SK-N-SH (cell line): ENCODE measurements at regions not wholly inside any gene's neighbourhood (a gene's known extent, or its start where the extent isn't known, plus 50 kb on each side); places are given as distances from the start of the nearest gene placed in this dataset.
A peak's percentile ranks its signal among the peaks of the same experiment; 100 is the strongest.

ENCODE experiments used
- CTCF ChIA-PET: fragments of 300-600, 350-600 bp; formaldehyde crosslinking; extraction: SDS; loops from one replicate; lab custom pipeline; 2021; lab: Yijun Ruan, JAX
- POLR2A ChIA-PET: fragments of 350-600 bp; sonication (Branson Sonifier 250); formaldehyde crosslinking; extraction: SDS; loops from one replicate; lab custom pipeline; 2020; ENCODE audit warnings: antibody characterized with exemption, inconsistent platforms; lab: Yijun Ruan, JAX
- DNase-seq: peaks from one replicate; pipeline ENCODE4 v3.0.0; 2012
- H2AFZ ChIP-seq: fragments of 200-600 bp; sonication (generic); 2 replicates; pipeline ENCODE4 v1.8.1; 2016; ENCODE audit warnings: antibody characterized with exemption, mild to moderate bottlenecking, low read depth
- H3F3A ChIP-seq: fragments of 200-600 bp; sonication (generic); replicated peaks from 2 replicates; pipeline ENCODE3; 2016; ENCODE audit warnings: antibody characterized with exemption, mild to moderate bottlenecking; ENCODE audit not compliant: insufficient read depth
- H3K27ac ChIP-seq, 2 experiments: fragments of 200-500 bp in 1 of 2; fragments of 200-600 bp in 1 of 2; sonication (Bioruptor generic) in 1 of 2; sonication (generic), shearing (Covaris generic) in 1 of 2; 2 replicates each; pipeline versions ENCODE4 v1.5.1 to v1.6.1; 2014 to 2016; ENCODE audit warnings: low read depth in 2 of 2, inconsistent platforms in 1 of 2, low read length in 1 of 2, mild to moderate bottlenecking in 1 of 2, mixed read lengths in 1 of 2
- H3K27me3 ChIP-seq: fragments of 200-600 bp; sonication (generic), shearing (Covaris generic); 2 replicates; pipeline ENCODE4 v1.6.1; 2016; ENCODE audit warnings: mixed run types; ENCODE audit not compliant: insufficient read depth
- H3K36me3 ChIP-seq, 2 experiments: fragments of 200-500 bp in 1 of 2; fragments of 200-600 bp in 1 of 2; sonication (Bioruptor generic) in 1 of 2; sonication (generic) in 1 of 2; replicated peaks in 1 of 2; 2 replicates each; pipeline versions ENCODE3 to v1.5.1; 2014 to 2016; ENCODE audit warnings: low read length in 1 of 2, mild to moderate bottlenecking in 1 of 2; ENCODE audit not compliant: insufficient read depth in 2 of 2, control insufficient read depth in 1 of 2
- H3K4me1 ChIP-seq, 2 experiments: fragments of 200-500 bp in 1 of 2; fragments of 200-600 bp in 1 of 2; sonication (Bioruptor generic) in 1 of 2; sonication (generic), shearing (Covaris generic) in 1 of 2; 2 replicates each; pipeline versions ENCODE4 v1.5.1 to v1.6.1; 2014 to 2016; ENCODE audit warnings: low read depth in 1 of 2, low read length in 1 of 2, mixed run types in 1 of 2; ENCODE audit not compliant: insufficient read depth in 2 of 2, control insufficient read depth in 1 of 2
- H3K4me2 ChIP-seq: fragments of 200-600 bp; sonication (generic), shearing (Covaris generic); 2 replicates; pipeline ENCODE4 v1.6.1; 2017; ENCODE audit warnings: mixed run types
- H3K4me3 ChIP-seq, 2 experiments: fragments of 200-500 bp in 1 of 2; fragments of 200-600 bp in 1 of 2; sonication (Bioruptor generic) in 1 of 2; sonication (generic), shearing (Covaris generic) in 1 of 2; 2 replicates each; pipeline versions ENCODE4 v1.5.1 to v1.8.1; 2014 to 2016; ENCODE audit warnings: low read depth in 2 of 2, inconsistent platforms in 1 of 2, low read length in 1 of 2, mild to moderate bottlenecking in 1 of 2, mixed read lengths in 1 of 2, moderate library complexity in 1 of 2
- H3K79me2 ChIP-seq: fragments of 200-600 bp; sonication (generic); 2 replicates; pipeline ENCODE4 v1.8.1; 2017; ENCODE audit warnings: mild to moderate bottlenecking; ENCODE audit not compliant: insufficient read depth
- H3K9ac ChIP-seq: fragments of 200-600 bp; sonication (generic); 2 replicates; pipeline ENCODE4 v1.6.1; 2017; ENCODE audit warnings: mixed run types
- H3K9me2 ChIP-seq: fragments of 200-600 bp; sonication (generic); 2 replicates; pipeline ENCODE4 v1.6.1; 2017; ENCODE audit warnings: mixed run types
- H3K9me3 ChIP-seq: fragments of 200-600 bp; sonication (generic); 2 replicates; pipeline ENCODE4 v1.6.1; 2017; ENCODE audit warnings: mixed run types, mild to moderate bottlenecking, moderate library complexity
- H4K20me1 ChIP-seq: fragments of 200-600 bp; sonication (generic); 2 replicates; pipeline ENCODE4 v1.6.1; 2017; ENCODE audit warnings: mild to moderate bottlenecking, mixed run types; ENCODE audit not compliant: insufficient read depth
- ELF1 ChIP-seq: IDR thresholded peaks from 2 replicates; pipeline ENCODE4 v1.4.0; 2012
- FOXJ3 ChIP-seq: sonication (generic); formaldehyde crosslinking; IDR thresholded peaks from 2 replicates; pipeline ENCODE4 v1.5.1; 2020; ENCODE audit warnings: mild to moderate bottlenecking, missing genetic modification reagents
- GABPA ChIP-seq: IDR thresholded peaks from 2 replicates; pipeline ENCODE4 v1.4.0; 2012; ENCODE audit warnings: low read depth, mild to moderate bottlenecking
- GATA2 ChIP-seq: sonication (generic); formaldehyde crosslinking; IDR thresholded peaks from 2 replicates; pipeline ENCODE4 v1.5.0; 2020; ENCODE audit warnings: mild to moderate bottlenecking, missing genetic modification reagents
- NFIC ChIP-seq: IDR thresholded peaks from 2 replicates; pipeline ENCODE4 v1.4.0; 2012; ENCODE audit warnings: borderline replicate concordance
- NRF1 ChIP-seq: IDR thresholded peaks from 2 replicates; pipeline ENCODE4 v1.6.1; 2012; ENCODE audit warnings: low read depth, mild to moderate bottlenecking, low read length
- RAD21 ChIP-seq: IDR thresholded peaks from 2 replicates; pipeline ENCODE4 v1.6.1; 2012; ENCODE audit warnings: mild to moderate bottlenecking, low read length
- RCOR1 ChIP-seq: fragments of 150-350 bp; IDR thresholded peaks from 2 replicates; pipeline ENCODE4 v1.6.1; 2017; ENCODE audit warnings: antibody characterized with exemption, low read length
- RFX5 ChIP-seq: IDR thresholded peaks from 2 replicates; pipeline ENCODE4 v1.6.1; 2012; ENCODE audit warnings: mild to moderate bottlenecking, improper control_type of control experiment, low read length
- RXRA ChIP-seq: IDR thresholded peaks from 2 replicates; pipeline ENCODE4 v1.4.0; 2012; ENCODE audit warnings: low read depth, mild to moderate bottlenecking, borderline replicate concordance
- SIN3A ChIP-seq: IDR thresholded peaks from 2 replicates; pipeline ENCODE4 v1.6.1; 2012; ENCODE audit warnings: low read depth, mild to moderate bottlenecking, low read length, moderate library complexity, borderline replicate concordance
- SMC3 ChIP-seq: IDR thresholded peaks from 2 replicates; pipeline ENCODE4 v1.6.1; 2012; ENCODE audit warnings: low read depth, low read length, improper control_type of control experiment
- TCF12 ChIP-seq: IDR thresholded peaks from 2 replicates; pipeline ENCODE4 v1.4.0; 2012
- USF1 ChIP-seq: IDR thresholded peaks from 2 replicates; pipeline ENCODE4 v1.4.0; 2012; ENCODE audit warnings: low read depth, borderline replicate concordance
- WGBS: methylation state at CpG from one replicate; pipeline ENCODE4 v1.1.6; 2017; ENCODE audit warnings: low lambda C conversion rate; 5-methylcytosine and 5-hydroxymethylcytosine counted together
- TF ChIP-seq, protein P1 (sequence below): IDR thresholded peaks from 2 replicates; pipeline ENCODE4; 2012
- TF ChIP-seq, protein P2 (sequence below): IDR thresholded peaks from 2 replicates; pipeline ENCODE4 v1.4.0; 2012; ENCODE audit warnings: low read depth
- TF ChIP-seq, protein P3 (sequence below): fragments of 200-600 bp; sonication (generic); IDR thresholded peaks from 2 replicates; pipeline ENCODE4 v1.6.1; 2017; ENCODE audit warnings: antibody characterized with exemption, mild to moderate bottlenecking, moderate library complexity

DNA sequence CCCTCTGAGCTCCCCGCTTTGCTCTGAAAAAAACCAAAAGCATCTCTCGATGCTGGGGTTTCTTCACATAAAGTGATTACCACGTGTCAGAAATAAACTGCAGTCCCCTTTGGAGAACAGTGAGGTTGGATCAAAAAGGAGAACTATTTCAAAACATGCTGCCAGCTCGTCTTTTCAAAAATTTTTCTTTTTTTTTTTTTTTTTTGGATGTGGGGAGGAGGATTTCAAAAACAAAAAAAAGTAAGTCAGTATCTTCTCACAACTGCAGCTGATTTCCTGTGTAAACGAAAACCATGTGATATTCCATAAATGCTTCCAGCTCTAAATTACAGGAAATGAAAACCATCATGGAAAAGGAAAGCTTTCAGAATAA lies 155.0 kb upstream of the LYZL2 start:
- no peaks in the 10 kb centered on the region for H3K9me3 ChIP-seq
- H3K36me3 ChIP-seq: no peaks in the 10 kb centered on the region
- H3K4me2 ChIP-seq: peak overlapping the region; percentile 98
- peaks cover 19 to 25% of the 10 kb centered on the region in 2 experiments for H3K4me1 ChIP-seq
- H3K27me3 ChIP-seq: no peaks in the 10 kb centered on the region
- CTCF ChIA-PET: interaction anchor here (0.7 to 3.6 kb wide), 42 partner anchors 10 to 1163 kb away, joined by 3 to 27 read pairs (median 4); partner anchors contain the start of gene ZNF438
- H3K9ac ChIP-seq: peak overlapping the region; percentile 78
- WGBS: 24% methylated on average over 5 of the region's 5 CpGs
- H3F3A ChIP-seq: peaks cover 3% of the 10 kb centered on the region
- H3K79me2 ChIP-seq: no peaks in the 10 kb centered on the region
- peak overlapping the region; percentile 70 to 91 for H3K27ac ChIP-seq
- TF ChIP-seq SIN3A (no peak), SMC3 (no peak), NFIC (no peak), FOXJ3 (CRISPR knock-in tag) (no peak), TCF12 (peak; percentile 44; the same call in 1 of the 2 replicates), NRF1 (no peak), GABPA (no peak), USF1 (no peak)
- TF ChIP-seq, protein P1, sequence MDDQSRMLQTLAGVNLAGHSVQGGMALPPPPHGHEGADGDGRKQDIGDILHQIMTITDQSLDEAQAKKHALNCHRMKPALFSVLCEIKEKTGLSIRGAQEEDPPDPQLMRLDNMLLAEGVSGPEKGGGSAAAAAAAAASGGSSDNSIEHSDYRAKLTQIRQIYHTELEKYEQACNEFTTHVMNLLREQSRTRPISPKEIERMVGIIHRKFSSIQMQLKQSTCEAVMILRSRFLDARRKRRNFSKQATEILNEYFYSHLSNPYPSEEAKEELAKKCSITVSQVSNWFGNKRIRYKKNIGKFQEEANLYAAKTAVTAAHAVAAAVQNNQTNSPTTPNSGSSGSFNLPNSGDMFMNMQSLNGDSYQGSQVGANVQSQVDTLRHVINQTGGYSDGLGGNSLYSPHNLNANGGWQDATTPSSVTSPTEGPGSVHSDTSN: 0 out of 2 replicates have a peak, but pooled peaks have one; percentile 1
- TF ChIP-seq, protein P2, sequence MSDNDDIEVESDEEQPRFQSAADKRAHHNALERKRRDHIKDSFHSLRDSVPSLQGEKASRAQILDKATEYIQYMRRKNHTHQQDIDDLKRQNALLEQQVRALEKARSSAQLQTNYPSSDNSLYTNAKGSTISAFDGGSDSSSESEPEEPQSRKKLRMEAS: peak; percentile 68
- no peak for DNase-seq
- H3K9me2 ChIP-seq: no peaks in the 10 kb centered on the region
- H2AFZ ChIP-seq: peak overlapping the region; percentile 99
- peak overlapping the region; percentile 64 to 80 for H3K4me3 ChIP-seq
- no peaks in the 10 kb centered on the region for H4K20me1 ChIP-seq
- POLR2A ChIA-PET: interaction anchor here (1.0 to 1.7 kb wide), 3 partner anchors 247 to 1144 kb away, joined by 3 to 7 read pairs (median 3); partner anchors contain the start of genes ARHGAP12 and ZNF438

DNA sequence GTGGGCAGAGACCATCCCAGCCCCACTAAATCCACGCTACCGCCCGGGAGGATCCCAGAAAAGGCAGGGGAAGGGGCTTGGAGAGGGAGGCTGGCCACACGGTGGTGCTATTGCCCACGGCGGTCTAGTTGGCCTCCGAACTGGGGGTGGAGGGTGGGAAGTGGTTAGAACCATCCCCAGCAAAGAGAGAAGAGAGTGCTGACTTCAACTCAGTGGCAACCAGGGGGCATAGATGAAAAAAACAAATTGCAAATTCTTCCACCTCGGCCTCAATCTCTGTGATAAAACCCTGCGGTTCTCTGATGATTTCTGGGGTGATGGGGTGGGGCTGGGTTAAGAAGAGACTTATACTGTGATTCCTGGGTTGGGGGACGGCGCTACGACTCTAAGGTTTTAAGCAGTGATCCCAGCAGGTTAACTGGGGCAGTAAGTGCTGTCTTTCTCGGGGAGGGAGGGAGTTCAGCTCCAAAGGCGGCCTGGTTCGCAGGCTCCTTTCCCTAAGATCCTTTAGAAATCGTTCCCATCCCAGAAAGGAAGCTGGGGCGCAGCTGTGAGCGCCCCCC lies 154.5 kb upstream of the LYZL2 start:
- H3K9ac ChIP-seq: peak overlapping the region; percentile 78; the same call in 1 of the 2 replicates
- H3K27me3 ChIP-seq: no peaks in the 10 kb centered on the region
- CTCF ChIA-PET: interaction anchor here (0.6 to 3.6 kb wide), 50 partner anchors 9 to 1164 kb away, joined by 3 to 27 read pairs (median 4); partner anchors contain the start of gene ZNF438
- peaks cover 19 to 25% of the 10 kb centered on the region in 2 experiments for H3K4me1 ChIP-seq
- H3K79me2 ChIP-seq: no peaks in the 10 kb centered on the region
- peaks cover 3% of the 10 kb centered on the region for H3F3A ChIP-seq
- H3K9me3 ChIP-seq: no peaks in the 10 kb centered on the region
- no peaks in the 10 kb centered on the region for H4K20me1 ChIP-seq
- H2AFZ ChIP-seq: peak overlapping the region; percentile 99; the same call in 1 of the 2 replicates
- H3K4me2 ChIP-seq: peak overlapping the region; percentile 98
- 33% methylated on average over 18 of the region's 18 CpGs for WGBS
- TF ChIP-seq RFX5 (peak; percentile 79; the same call in 1 of the 2 replicates), SMC3 (peak; percentile 86), RXRA (no peak), GATA2 (CRISPR knock-in tag) (0 out of 2 replicates have a peak, but pooled peaks have one; percentile 21), RAD21 (peak; percentile 93), RCOR1 (0 out of 2 replicates have a peak, but pooled peaks have one; percentile 10), ELF1 (no peak)
- TF ChIP-seq, protein P3, sequence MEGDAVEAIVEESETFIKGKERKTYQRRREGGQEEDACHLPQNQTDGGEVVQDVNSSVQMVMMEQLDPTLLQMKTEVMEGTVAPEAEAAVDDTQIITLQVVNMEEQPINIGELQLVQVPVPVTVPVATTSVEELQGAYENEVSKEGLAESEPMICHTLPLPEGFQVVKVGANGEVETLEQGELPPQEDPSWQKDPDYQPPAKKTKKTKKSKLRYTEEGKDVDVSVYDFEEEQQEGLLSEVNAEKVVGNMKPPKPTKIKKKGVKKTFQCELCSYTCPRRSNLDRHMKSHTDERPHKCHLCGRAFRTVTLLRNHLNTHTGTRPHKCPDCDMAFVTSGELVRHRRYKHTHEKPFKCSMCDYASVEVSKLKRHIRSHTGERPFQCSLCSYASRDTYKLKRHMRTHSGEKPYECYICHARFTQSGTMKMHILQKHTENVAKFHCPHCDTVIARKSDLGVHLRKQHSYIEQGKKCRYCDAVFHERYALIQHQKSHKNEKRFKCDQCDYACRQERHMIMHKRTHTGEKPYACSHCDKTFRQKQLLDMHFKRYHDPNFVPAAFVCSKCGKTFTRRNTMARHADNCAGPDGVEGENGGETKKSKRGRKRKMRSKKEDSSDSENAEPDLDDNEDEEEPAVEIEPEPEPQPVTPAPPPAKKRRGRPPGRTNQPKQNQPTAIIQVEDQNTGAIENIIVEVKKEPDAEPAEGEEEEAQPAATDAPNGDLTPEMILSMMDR: peak; percentile 94
- H3K9me2 ChIP-seq: no peaks in the 10 kb centered on the region
- no peaks in the 10 kb centered on the region for H3K36me3 ChIP-seq
- peak overlapping the region; percentile 70 to 91 for H3K27ac ChIP-seq
- peak; percentile 95 for DNase-seq
- peak overlapping the region; percentile 36 to 64; a peak in 3 of 4 replicates for H3K4me3 ChIP-seq
- POLR2A ChIA-PET: interaction anchor here (1.7 kb wide), 1 partner anchor 991 kb away, joined by 3 read pairs; no protein-coding TSS in a partner anchor
